HFFc6 (cell line): ENCODE measurements at regions not wholly inside any gene's neighbourhood (a gene's known extent, or its start where the extent isn't known, plus 50 kb on each side); places are given as distances from the start of the nearest gene placed in this dataset.

ENCODE experiments used
- DNase-seq: peaks from one replicate; pipeline ENCODE4 v3.0.0-alpha.2; 2018
- H3K27ac Mint-ChIP-seq: 2 replicates; pipeline ENCODE4 v1.8.0; 2020; ENCODE audit warnings: mild to moderate bottlenecking, mixed read lengths
- H3K27me3 Mint-ChIP-seq: 2 replicates; pipeline ENCODE4 v1.8.0; 2021; ENCODE audit warnings: mild to moderate bottlenecking, moderate library complexity, mixed read lengths; ENCODE audit not compliant: insufficient read depth
- H3K36me3 Mint-ChIP-seq: 2 replicates; pipeline ENCODE4 v1.8.0; 2021; ENCODE audit warnings: low read depth, mixed read lengths
- H3K4me1 Mint-ChIP-seq: 2 replicates; pipeline ENCODE4 v1.8.0; 2020; ENCODE audit warnings: low read depth, mixed read lengths
- H3K4me3 Mint-ChIP-seq: 2 replicates; pipeline ENCODE4 v1.8.0; 2020; ENCODE audit warnings: mild to moderate bottlenecking, moderate library complexity, mixed read lengths
- H3K9me3 Mint-ChIP-seq: 2 replicates; pipeline ENCODE4 v1.8.0; 2020; ENCODE audit warnings: mild to moderate bottlenecking, mixed read lengths
- TF ChIP-seq, protein P1 (sequence below): fragments of 200-600 bp; sonication (generic); IDR thresholded peaks from 2 replicates; pipeline ENCODE4 v1.5.0; 2021; ENCODE audit warnings: antibody characterized with exemption, mild to moderate bottlenecking

DNA sequence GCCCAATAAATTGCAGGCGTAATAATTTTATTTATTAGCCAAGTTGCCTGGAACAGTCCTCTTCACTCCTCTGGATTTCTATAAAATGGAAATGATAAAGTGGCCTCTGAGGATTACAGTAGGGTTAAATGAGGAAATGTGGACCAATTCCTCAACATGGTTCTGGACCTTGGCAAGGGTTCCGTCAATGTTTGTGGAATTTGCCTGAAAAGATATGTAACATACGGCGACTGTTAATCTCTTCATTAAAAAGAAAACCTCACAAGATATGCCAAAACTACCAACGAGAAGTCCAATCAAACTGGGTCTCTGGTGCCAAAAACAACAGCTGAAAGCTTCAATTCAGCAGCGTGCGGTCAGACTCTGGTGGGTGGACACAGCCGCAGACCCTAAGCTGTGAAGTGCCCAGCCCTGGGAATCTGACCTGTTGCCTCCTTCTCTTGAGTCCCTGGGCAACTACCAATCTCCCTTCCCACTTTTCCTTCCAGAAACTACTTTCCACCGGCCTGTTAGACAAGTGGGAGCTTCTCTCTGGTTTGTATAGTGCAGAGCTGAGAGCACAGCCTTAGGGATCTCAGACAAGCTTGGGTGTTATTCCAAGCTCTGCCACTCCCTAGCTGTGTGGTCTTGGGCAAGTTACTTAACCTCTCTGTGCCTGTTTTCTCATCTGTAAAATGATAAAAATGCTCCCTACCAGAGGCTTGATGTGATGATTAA is 190.5 kb upstream of the GSC start:
- Mint-ChIP-seq H3K36me3 (no peaks in the 10 kb centered on the region), H3K4me3 (no peak overlapping the region), H3K27ac (no peak overlapping the region), H3K27me3 (no peaks in the 10 kb centered on the region), H3K9me3 (peaks cover 49% of the 10 kb centered on the region), H3K4me1 (no peaks in the 10 kb centered on the region)
- TF ChIP-seq, protein P1, sequence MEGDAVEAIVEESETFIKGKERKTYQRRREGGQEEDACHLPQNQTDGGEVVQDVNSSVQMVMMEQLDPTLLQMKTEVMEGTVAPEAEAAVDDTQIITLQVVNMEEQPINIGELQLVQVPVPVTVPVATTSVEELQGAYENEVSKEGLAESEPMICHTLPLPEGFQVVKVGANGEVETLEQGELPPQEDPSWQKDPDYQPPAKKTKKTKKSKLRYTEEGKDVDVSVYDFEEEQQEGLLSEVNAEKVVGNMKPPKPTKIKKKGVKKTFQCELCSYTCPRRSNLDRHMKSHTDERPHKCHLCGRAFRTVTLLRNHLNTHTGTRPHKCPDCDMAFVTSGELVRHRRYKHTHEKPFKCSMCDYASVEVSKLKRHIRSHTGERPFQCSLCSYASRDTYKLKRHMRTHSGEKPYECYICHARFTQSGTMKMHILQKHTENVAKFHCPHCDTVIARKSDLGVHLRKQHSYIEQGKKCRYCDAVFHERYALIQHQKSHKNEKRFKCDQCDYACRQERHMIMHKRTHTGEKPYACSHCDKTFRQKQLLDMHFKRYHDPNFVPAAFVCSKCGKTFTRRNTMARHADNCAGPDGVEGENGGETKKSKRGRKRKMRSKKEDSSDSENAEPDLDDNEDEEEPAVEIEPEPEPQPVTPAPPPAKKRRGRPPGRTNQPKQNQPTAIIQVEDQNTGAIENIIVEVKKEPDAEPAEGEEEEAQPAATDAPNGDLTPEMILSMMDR: no peak
- DNase-seq: no peak

DNA sequence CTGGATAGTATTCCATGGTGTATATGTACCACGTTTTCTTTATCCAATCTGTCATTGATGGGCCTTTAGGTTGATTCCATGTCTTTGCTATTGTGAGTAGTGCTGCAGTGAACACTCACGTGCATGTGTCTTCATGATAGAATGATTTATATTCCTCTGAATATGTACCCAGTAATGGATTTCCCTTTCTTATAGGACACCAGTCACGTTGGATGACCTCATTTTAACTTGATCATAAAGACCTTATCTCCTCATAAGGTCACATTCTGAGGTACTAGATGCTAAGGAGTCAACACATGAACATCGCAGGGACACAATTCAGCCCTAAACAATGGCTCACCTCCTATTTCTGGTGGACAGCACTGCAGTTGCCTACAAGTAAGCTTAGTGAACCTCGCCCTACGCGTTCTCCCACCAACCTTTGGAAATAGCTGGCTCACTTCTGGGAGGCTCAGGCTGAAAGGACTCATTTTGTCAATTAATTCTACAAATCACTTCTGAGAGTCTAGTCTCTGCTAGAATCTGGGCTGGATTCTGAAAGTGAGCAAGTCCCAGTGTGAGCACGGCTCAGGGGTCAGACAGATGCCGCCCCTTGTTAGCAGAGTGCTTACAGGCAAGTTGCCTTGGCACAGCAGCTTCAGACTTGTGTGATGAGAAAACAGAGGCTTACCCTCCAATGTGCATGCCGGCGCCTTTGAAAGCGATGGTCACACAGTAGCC is 183.8 kb upstream of the GSC start:
- Mint-ChIP-seq H3K36me3 (0 out of 2 replicates have a peak, but pooled peaks cover 8% of the 10 kb centered on the region), H3K9me3 (peaks cover 48% of the 10 kb centered on the region), H3K4me3 (no peak overlapping the region), H3K4me1 (no peaks in the 10 kb centered on the region), H3K27ac (no peak overlapping the region), H3K27me3 (no peaks in the 10 kb centered on the region)
- TF ChIP-seq, protein P1: no peak
- DNase-seq: no peak

DNA sequence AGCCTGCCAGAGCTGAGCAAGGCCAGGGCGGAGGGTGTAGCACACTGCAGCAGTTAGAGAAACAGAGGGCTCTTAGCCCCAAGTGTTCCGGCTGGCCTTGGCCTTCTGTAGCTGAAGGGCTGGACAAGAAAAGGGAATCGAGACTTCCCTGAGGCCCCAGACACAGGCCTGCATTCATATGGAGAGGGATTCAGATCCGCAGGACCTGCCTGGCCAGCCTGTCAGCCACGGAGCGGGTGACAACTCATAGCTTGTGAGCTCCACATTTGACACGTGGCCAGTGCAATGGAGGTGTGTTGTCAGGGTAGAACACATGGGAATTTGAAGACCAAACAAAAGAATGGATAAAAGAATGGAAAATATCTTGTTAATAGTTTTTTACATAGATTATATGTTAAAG is 182.2 kb upstream of the GSC start:
- TF ChIP-seq, protein P1: no peak
- Mint-ChIP-seq H3K4me1 (no peaks in the 10 kb centered on the region), H3K9me3 (peaks cover 53% of the 10 kb centered on the region), H3K36me3 (0 out of 2 replicates have a peak, but pooled peaks cover 8% of the 10 kb centered on the region), H3K4me3 (no peak overlapping the region), H3K27ac (no peak overlapping the region), H3K27me3 (no peaks in the 10 kb centered on the region)
- no peak for DNase-seq

DNA sequence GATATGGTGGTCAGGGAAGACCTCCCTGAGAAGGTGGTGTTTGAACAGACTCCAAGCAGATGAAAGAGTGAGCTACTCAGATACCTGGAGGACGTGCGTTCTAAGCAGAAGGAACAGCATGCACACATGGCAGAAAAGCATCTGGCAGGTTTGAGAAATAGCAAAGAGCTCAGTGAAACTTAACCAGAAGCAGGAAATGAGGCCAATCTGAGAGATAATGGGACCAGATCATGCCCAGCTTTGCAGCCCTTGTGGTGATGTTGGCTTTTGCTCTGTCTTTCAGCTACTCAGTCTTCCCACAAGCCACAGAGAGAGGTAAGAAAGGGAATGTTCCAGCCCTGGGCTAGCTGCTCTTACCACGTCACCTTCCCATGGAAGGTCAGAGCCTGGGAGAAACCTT is 176.3 kb upstream of the GSC start:
- TF ChIP-seq, protein P1: no peak
- H3K4me3 Mint-ChIP-seq: no peak overlapping the region
- H3K27ac Mint-ChIP-seq: no peak overlapping the region
- peaks cover 45% of the 10 kb centered on the region for H3K9me3 Mint-ChIP-seq
- H3K36me3 Mint-ChIP-seq: 0 out of 2 replicates have a peak, but pooled peaks cover 8% of the 10 kb centered on the region
- no peak for DNase-seq
- no peaks in the 10 kb centered on the region; the same call in 1 of the 2 replicates for H3K27me3 Mint-ChIP-seq
- H3K4me1 Mint-ChIP-seq: no peaks in the 10 kb centered on the region

DNA sequence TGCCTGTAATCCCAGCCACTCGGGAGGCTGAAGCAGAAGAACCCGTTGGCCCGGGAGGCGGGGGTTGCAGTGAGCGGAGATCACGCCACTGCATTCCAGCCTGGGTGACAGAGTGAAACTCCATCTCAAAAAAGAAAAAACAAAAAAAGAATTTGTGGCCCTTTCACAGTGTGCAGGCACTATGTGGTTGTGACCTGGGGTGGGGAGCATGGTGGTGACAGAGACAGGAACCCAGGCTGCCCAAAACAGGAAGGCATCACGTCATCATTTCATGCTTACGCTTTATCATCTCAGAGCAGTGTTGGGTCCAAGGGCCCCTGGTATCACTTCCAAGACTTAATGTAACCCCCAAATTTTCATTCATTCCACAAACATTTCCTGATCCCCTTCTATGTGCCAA is 175.7 kb upstream of the GSC start:
- DNase-seq: no peak
- H3K36me3 Mint-ChIP-seq: 0 out of 2 replicates have a peak, but pooled peaks cover 7% of the 10 kb centered on the region
- peaks cover 42% of the 10 kb centered on the region for H3K9me3 Mint-ChIP-seq
- no peak overlapping the region for H3K27ac Mint-ChIP-seq
- TF ChIP-seq, protein P1: no peak
- no peaks in the 10 kb centered on the region; the same call in 1 of the 2 replicates for H3K27me3 Mint-ChIP-seq
- H3K4me3 Mint-ChIP-seq: no peak overlapping the region
- no peaks in the 10 kb centered on the region for H3K4me1 Mint-ChIP-seq
